C4-2B (cell line): ENCODE measurements at regions not wholly inside any gene's neighbourhood (a gene's known extent, or its start where the extent isn't known, plus 50 kb on each side); places are given as distances from the start of the nearest gene placed in this dataset.

Source experiments
- H3K27ac ChIP-seq: fragments of 450-650 bp; 2 replicates; pipeline ENCODE4 v1.5.1; 2017
- ZFX ChIP-seq: fragments of 450-650 bp; IDR thresholded peaks from 2 replicates; pipeline ENCODE4 v1.6.1; 2017
- TF ChIP-seq, protein P1 (sequence below): fragments of 450-650 bp; conservative IDR thresholded peaks from 2 replicates; pipeline ENCODE4 v1.5.1; 2017; ENCODE audit warnings: mild to moderate bottlenecking

DNA sequence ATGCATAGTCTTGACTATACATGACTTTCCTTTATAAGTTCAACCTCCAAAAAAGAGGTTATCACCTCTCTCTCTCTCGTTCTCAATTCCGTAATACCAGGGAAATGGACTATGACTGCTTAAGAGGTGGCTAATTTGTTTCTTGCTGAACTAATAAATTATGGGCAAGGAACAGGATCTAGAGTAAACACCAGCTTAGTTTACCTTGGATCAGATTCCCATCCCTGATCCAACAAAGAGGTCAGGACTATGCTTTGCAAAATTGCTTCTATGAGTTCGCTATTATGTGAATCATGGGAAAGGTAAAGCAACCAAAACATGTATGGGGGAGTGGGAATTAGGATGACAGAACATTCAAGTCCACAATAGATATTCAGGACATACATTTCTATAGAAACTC is 630.7 kb downstream of the HACE1 start:
- TF ChIP-seq, protein P1, sequence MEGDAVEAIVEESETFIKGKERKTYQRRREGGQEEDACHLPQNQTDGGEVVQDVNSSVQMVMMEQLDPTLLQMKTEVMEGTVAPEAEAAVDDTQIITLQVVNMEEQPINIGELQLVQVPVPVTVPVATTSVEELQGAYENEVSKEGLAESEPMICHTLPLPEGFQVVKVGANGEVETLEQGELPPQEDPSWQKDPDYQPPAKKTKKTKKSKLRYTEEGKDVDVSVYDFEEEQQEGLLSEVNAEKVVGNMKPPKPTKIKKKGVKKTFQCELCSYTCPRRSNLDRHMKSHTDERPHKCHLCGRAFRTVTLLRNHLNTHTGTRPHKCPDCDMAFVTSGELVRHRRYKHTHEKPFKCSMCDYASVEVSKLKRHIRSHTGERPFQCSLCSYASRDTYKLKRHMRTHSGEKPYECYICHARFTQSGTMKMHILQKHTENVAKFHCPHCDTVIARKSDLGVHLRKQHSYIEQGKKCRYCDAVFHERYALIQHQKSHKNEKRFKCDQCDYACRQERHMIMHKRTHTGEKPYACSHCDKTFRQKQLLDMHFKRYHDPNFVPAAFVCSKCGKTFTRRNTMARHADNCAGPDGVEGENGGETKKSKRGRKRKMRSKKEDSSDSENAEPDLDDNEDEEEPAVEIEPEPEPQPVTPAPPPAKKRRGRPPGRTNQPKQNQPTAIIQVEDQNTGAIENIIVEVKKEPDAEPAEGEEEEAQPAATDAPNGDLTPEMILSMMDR, result no peak; the same call in 1 of the 2 replicates
- H3K27ac ChIP-seq, result no peak overlapping the region

DNA sequence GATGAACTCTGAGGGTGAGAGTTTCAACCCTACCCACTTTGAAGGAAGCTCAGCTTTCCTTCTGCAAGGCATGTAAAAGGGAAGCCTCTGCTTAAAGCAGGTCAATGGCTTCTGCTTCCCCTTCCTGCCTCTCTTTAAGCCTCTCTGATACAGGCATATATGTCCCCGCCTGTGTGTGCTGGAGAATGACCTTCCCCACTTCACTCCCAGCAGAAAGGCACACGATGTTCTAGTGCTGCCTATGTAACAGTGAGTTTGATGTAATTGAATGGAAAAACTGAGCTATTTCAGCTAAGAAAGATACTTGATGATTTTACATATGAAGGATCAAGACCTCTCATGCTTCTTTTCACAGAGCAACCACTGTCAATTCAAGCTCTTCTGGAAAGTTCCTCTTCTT is 632.2 kb downstream of the HACE1 start:
- no peak overlapping the region for H3K27ac ChIP-seq
- no peak for TF ChIP-seq ZFX
- TF ChIP-seq, protein P1, result no peak

DNA sequence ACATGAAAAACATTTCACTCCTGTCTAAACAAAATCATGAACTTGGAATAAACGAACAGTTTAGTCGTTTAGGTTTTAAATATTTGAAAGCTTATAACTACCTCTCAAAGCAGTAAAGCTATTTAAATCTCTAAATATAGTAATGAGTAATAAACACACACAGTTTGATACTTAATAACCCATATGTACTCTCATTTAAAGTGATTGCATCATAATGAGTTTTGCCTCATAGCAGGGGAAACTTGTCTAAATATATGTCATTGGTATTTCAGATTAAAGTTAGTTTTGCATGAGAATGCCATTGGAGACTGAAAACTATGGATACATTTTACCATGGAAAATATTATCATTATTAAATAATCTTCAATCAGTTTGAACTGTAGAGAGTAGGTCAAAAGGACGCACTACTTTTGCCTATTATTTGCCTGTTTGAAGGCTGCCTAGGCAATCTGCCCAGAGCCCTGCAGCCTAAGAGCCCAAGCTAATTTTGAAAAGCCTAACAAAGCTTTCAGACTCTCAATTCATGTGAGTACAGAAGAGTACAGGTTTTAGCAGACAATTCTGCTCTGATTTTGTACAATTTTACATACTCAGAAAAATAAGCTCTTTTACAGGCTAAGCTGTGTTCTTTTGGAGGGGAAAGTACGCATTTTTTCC is 632.8 kb downstream of the HACE1 start:
- TF ChIP-seq, protein P1, result no peak
- no peak for TF ChIP-seq ZFX
- H3K27ac ChIP-seq, result no peak overlapping the region

DNA sequence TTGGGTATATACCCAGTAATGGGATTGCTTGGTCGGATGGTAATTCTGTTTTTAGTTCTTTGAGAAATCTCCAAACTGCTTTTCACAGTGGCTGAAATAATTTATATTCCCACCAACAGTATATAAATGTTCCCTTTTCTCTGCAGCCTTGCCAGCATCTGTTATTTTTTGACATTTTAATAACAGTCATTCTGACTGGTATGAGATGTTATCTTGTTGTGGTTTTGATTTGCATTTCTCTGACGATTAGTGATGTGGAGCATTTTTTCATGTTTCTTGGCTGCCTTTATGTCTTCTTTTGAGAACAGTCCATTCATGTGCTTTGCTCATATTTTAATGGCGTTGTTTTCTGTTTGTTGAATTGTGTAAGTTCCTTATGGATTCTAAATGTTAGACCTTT is 641.6 kb downstream of the HACE1 start:
- H3K27ac ChIP-seq, result no peak overlapping the region

DNA sequence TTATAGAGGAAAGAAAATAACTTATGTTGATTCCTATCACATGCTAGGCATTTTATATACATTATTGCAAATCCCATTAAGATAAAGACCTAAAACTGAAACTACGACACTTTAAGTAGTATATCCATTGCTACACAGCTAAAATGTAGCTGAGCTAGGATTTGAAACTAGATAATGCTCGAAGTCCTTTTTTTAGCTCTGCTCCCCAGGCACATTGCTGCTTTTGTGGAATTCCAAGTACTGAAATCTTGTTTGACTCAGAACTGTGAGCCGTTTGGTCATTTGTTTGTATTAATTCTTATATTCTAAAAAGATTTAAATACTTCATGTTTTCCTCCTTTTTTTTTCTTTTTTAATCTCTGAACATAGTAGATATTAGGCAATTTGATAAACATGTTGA is 644.8 kb downstream of the HACE1 start:
- no peak overlapping the region for H3K27ac ChIP-seq
- TF ChIP-seq, protein P1, result no peak
- TF ChIP-seq ZFX, result no peak

More for the DNA sequence above, 641.6 kb downstream of the HACE1 start:
- TF ChIP-seq, protein P1, result no peak
- TF ChIP-seq ZFX, result no peak

DNA sequence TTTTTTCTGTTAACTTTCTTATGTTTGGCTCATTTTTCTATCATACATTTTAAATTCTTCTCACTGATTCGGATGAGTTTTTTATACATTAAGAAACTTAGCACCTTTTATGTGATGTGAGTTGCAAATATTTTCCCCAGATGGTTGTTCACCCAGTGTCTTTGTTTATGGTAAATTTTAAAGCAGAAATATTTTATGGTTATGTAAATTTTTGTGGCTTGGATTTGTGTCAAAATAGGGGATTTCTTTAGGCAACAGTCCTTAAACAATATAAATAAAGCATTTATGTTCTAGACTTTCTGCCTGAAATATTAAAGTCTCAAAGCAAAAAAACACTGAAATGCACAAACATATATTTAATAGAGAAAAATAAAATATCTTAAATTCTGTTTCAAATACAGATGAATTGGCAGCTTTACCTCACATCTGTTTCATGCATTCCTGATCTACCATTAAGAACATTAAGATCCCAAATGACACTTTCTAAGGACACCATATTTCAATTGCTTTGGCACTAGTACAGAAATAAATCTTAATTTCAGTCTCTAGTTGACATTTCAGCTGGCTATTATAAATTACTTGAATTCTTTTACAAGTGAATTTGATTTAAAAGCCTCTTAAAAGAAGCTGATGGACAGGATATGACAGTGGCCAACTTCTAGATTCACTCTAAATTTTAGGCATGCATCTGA is 646.6 kb downstream of the HACE1 start:
- TF ChIP-seq, protein P1, result no peak
- no peak for TF ChIP-seq ZFX
- H3K27ac ChIP-seq, result no peak overlapping the region

DNA sequence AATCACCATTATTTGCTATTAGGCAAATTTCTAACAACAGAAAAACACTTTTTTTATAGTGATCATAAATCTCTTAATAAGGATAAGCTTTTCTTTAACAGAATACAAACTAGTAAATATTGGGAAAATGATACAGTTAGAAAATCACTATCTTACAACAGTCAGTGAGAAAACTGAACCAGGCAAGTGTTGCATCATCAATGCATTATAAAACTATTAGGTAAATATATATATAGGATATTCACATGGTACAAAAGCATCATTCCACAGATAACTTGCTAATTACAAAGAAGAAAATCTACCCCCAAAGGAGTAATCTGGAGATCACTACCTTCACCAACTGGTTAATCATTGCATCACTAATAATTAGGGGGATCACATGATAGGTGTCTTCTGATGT is 652.1 kb downstream of the HACE1 start:
- H3K27ac ChIP-seq, result no peak overlapping the region
- TF ChIP-seq, protein P1, result no peak
- TF ChIP-seq ZFX, result no peak
